MM.1S (cell line): ENCODE measurements at regions not wholly inside any gene's neighbourhood (a gene's known extent, or its start where the extent isn't known, plus 50 kb on each side); places are given as distances from the start of the nearest gene placed in this dataset.

Experiments
- DNase-seq: peaks from one replicate; pipeline ENCODE4 v3.0.0-alpha.2; 2015
- H2AFZ ChIP-seq: fragments of 300-600 bp; sonication (generic); 2 replicates; pipeline ENCODE4 v1.6.0; 2016; ENCODE audit warnings: antibody characterized with exemption, low read length
- H3F3A ChIP-seq: fragments of 300-600 bp; sonication (generic); 2 replicates; pipeline ENCODE4 v1.6.1; 2016; ENCODE audit warnings: mild to moderate bottlenecking, antibody characterized with exemption, low read length, moderate library complexity, mixed read lengths; ENCODE audit not compliant: insufficient read depth
- H3K27ac ChIP-seq: fragments of 300-600 bp; sonication (generic); 2 replicates; pipeline ENCODE4 v1.5.1; 2016; ENCODE audit warnings: mild to moderate bottlenecking, low read length
- H3K27me3 ChIP-seq: fragments of 300-600 bp; sonication (generic); replicated peaks from 2 replicates; pipeline ENCODE4 v1.6.0; 2016; ENCODE audit warnings: low read length; ENCODE audit not compliant: insufficient read depth
- H3K36me3 ChIP-seq: fragments of 300-600 bp; sonication (generic); replicated peaks from 2 replicates; pipeline ENCODE4 v1.6.1; 2016; ENCODE audit warnings: mild to moderate bottlenecking, low read length, mixed read lengths; ENCODE audit not compliant: insufficient read depth
- H3K4me1 ChIP-seq: fragments of 300-600 bp; sonication (generic); 2 replicates; pipeline ENCODE4 v1.6.1; 2016; ENCODE audit warnings: low read length, mixed read lengths
- H3K4me2 ChIP-seq: fragments of 300-600 bp; sonication (generic); 2 replicates; pipeline ENCODE4 v1.6.0; 2016; ENCODE audit warnings: low read depth, low read length
- H3K4me3 ChIP-seq: fragments of 300-600 bp; sonication (generic); 2 replicates; pipeline ENCODE4 v1.5.1; 2016; ENCODE audit warnings: low read length, mixed read lengths
- H3K79me2 ChIP-seq: fragments of 300-600 bp; sonication (generic); 2 replicates; pipeline ENCODE4 v1.6.1; 2016; ENCODE audit warnings: mixed run types, low read length, mixed read lengths
- H3K9ac ChIP-seq: fragments of 300-600 bp; sonication (generic); 2 replicates; pipeline ENCODE4 v1.6.1; 2016; ENCODE audit warnings: low read length, mixed read lengths
- H3K9me2 ChIP-seq: fragments of 300-600 bp; sonication (generic); replicated peaks from 2 replicates; pipeline ENCODE4 v1.6.1; 2016; ENCODE audit warnings: mild to moderate bottlenecking, low read length, mixed read lengths; ENCODE audit not compliant: insufficient read depth
- H3K9me3 ChIP-seq: fragments of 300-600 bp; sonication (generic); replicated peaks from 2 replicates; pipeline ENCODE4 v1.6.1; 2016; ENCODE audit warnings: mild to moderate bottlenecking, low read length, mixed read lengths; ENCODE audit not compliant: insufficient read depth
- H4K20me1 ChIP-seq: fragments of 300-600 bp; sonication (generic); 2 replicates; pipeline ENCODE4 v1.6.1; 2016; ENCODE audit warnings: mild to moderate bottlenecking, low read length, moderate library complexity, mixed read lengths; ENCODE audit not compliant: insufficient read depth
- CTCF ChIP-seq: fragments of 300-600 bp; sonication (generic); IDR thresholded peaks from 2 replicates; pipeline ENCODE4 v1.5.1; 2016; ENCODE audit warnings: antibody characterized with exemption, low read length, mixed read lengths
- EZH2 ChIP-seq: fragments of 300-600 bp; sonication (generic); optimal IDR thresholded peaks from 2 replicates; pipeline ENCODE3; 2017; ENCODE audit warnings: low read depth, mild to moderate bottlenecking, antibody characterized with exemption, low read length, mixed read lengths
- EZH2phosphoT487 ChIP-seq: fragments of 300-600 bp; sonication (generic); IDR thresholded peaks from 2 replicates; pipeline ENCODE4 v1.6.1; 2018; ENCODE audit warnings: antibody characterized with exemption, low read length

GRCh38 chr5:125525356-125525755 lies 778.9 kb upstream of the ZNF608 start:
- no peak overlapping the region for H2AFZ ChIP-seq
- no peak for TF ChIP-seq CTCF
- TF ChIP-seq EZH2, result no peak
- no peak overlapping the region for H3K9ac ChIP-seq
- H3K27ac ChIP-seq, result no peak overlapping the region
- no peak for DNase-seq
- no peak overlapping the region for H3K4me3 ChIP-seq
- no peaks in the 10 kb centered on the region for H3K27me3 ChIP-seq
- no peaks in the 10 kb centered on the region for H3K36me3 ChIP-seq
- H3K4me1 ChIP-seq, result no peaks in the 10 kb centered on the region
- H3F3A ChIP-seq, result no peaks in the 10 kb centered on the region
- H3K9me3 ChIP-seq, result no peaks in the 10 kb centered on the region
- no peak overlapping the region for H3K4me2 ChIP-seq
- H4K20me1 ChIP-seq, result no peaks in the 10 kb centered on the region
- H3K9me2 ChIP-seq, result no peaks in the 10 kb centered on the region
- no peaks in the 10 kb centered on the region for H3K79me2 ChIP-seq

GRCh38 chr5:125526966-125527365 lies 780.5 kb upstream of the ZNF608 start:
- no peaks in the 10 kb centered on the region for H3K4me1 ChIP-seq
- H3K36me3 ChIP-seq, result no peaks in the 10 kb centered on the region
- no peak overlapping the region for H3K4me3 ChIP-seq
- no peak overlapping the region for H3K27ac ChIP-seq
- H3K9me3 ChIP-seq, result no peaks in the 10 kb centered on the region
- DNase-seq, result no peak
- H4K20me1 ChIP-seq, result no peaks in the 10 kb centered on the region
- no peaks in the 10 kb centered on the region for H3K27me3 ChIP-seq
- H3K9me2 ChIP-seq, result no peaks in the 10 kb centered on the region
- H3F3A ChIP-seq, result no peaks in the 10 kb centered on the region
- no peak overlapping the region for H3K4me2 ChIP-seq
- TF ChIP-seq EZH2phosphoT487, result no peak
- no peak for TF ChIP-seq CTCF
- no peak for TF ChIP-seq EZH2
- H2AFZ ChIP-seq, result no peak overlapping the region
- H3K79me2 ChIP-seq, result no peaks in the 10 kb centered on the region
- no peak overlapping the region for H3K9ac ChIP-seq

GRCh38 chr5:125528881-125529280 lies 782.4 kb upstream of the ZNF608 start:
- Histone ChIP-seq H3K9me3 (no peaks in the 10 kb centered on the region), H3K79me2 (no peaks in the 10 kb centered on the region), H3K4me1 (no peaks in the 10 kb centered on the region), H3K27me3 (no peaks in the 10 kb centered on the region), H3K27ac (no peak overlapping the region), H3K4me3 (no peak overlapping the region), H3K9ac (no peak overlapping the region), H3K36me3 (no peaks in the 10 kb centered on the region), H3K4me2 (no peak overlapping the region), H3K9me2 (no peaks in the 10 kb centered on the region), H4K20me1 (no peaks in the 10 kb centered on the region), H2AFZ (no peak overlapping the region), H3F3A (no peaks in the 10 kb centered on the region)
- no peak for TF ChIP-seq CTCF
- TF ChIP-seq EZH2phosphoT487, result no peak
- no peak for TF ChIP-seq EZH2
- no peak for DNase-seq
